Right atrium auricular region (tissue), 2 donors: ENCODE measurements at regions not wholly inside any gene's neighbourhood (a gene's known extent, or its start where the extent isn't known, plus 50 kb on each side); places are given as distances from the start of the nearest gene placed in this dataset.

ENCODE experiments used
- DNase-seq: peaks from one replicate; pipeline ENCODE4 v3.0.0-alpha.2; 2019; ENCODE audit warnings: low spot score
- H3K27ac ChIP-seq, 2 donors: fragments of 200-600 bp; sonication (generic); 1 replicate in 1 of 2; 2 replicates in 1 of 2; pipeline ENCODE4 v1.5.1; 2016 to 2019
- H3K27me3 ChIP-seq, 2 donors: fragments of 200-600 bp; sonication (generic); one replicate each; pipeline versions ENCODE4 v1.5.1 to v1.6.0; 2017 to 2019
- H3K36me3 ChIP-seq: fragments of 200-600 bp; sonication (generic); one replicate; pipeline ENCODE4 v1.5.1; 2016
- H3K4me1 ChIP-seq, 2 donors: fragments of 200-600 bp; sonication (generic); one replicate each; pipeline versions ENCODE4 v1.5.1 to v1.6.0; 2017 to 2019
- H3K4me3 ChIP-seq, 2 donors: fragments of 200-600 bp; sonication (generic); 1 replicate in 1 of 2; 2 replicates in 1 of 2; pipeline ENCODE4 v1.5.1; 2017 to 2019; ENCODE audit warnings: mild to moderate bottlenecking in 1 of 2, moderate library complexity in 1 of 2
- H3K9me3 ChIP-seq, 2 donors: fragments of 200-600 bp; sonication (generic); one replicate each; pipeline ENCODE4 v1.5.1; 2019
- TF ChIP-seq, protein P1 (sequence below), 2 donors: fragments of 200-600 bp; sonication (generic); IDR thresholded peaks; one replicate each; pipeline ENCODE4 v1.5.1; 2019; ENCODE audit warnings: antibody characterized with exemption in 2 of 2

DNA sequence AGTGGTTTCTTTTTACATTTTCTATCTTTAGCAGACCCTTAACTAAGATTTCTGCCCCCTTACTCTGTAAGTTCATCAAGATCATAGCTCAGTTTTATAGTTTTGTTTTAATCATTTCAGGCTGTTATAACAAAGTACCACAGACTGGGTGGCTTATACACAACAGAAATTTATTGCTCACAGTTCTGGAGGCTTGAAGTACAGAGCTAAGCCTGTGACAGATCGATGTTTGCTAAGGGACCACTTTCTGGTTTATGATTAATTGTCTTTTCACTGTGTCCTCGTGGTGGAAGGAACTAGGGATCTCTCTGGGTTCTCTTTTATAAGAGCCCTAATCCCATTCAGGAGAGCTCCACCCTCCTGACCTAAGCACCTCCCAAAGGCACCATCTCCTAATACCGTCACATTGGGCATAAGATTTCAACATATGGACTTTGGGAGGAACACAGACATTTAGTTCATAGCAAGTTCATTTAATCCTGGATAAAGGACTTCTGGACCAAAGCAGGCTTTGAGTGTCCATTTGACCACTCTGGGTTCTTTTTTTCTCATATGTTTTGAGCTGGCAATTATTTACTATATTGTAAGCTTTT is 137.0 kb upstream of the IL15 start:
- H3K4me3 ChIP-seq: no peak overlapping the region
- TF ChIP-seq, protein P1, sequence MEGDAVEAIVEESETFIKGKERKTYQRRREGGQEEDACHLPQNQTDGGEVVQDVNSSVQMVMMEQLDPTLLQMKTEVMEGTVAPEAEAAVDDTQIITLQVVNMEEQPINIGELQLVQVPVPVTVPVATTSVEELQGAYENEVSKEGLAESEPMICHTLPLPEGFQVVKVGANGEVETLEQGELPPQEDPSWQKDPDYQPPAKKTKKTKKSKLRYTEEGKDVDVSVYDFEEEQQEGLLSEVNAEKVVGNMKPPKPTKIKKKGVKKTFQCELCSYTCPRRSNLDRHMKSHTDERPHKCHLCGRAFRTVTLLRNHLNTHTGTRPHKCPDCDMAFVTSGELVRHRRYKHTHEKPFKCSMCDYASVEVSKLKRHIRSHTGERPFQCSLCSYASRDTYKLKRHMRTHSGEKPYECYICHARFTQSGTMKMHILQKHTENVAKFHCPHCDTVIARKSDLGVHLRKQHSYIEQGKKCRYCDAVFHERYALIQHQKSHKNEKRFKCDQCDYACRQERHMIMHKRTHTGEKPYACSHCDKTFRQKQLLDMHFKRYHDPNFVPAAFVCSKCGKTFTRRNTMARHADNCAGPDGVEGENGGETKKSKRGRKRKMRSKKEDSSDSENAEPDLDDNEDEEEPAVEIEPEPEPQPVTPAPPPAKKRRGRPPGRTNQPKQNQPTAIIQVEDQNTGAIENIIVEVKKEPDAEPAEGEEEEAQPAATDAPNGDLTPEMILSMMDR (IDR thresholded peaks at IDR 0.05): no peak
- H3K9me3 ChIP-seq: no peaks in the 10 kb centered on the region
- no peaks in the 10 kb centered on the region for H3K27me3 ChIP-seq
- no peak for DNase-seq
- H3K4me1 ChIP-seq: no peaks in the 10 kb centered on the region
- no peak overlapping the region for H3K27ac ChIP-seq
- H3K36me3 ChIP-seq: no peaks in the 10 kb centered on the region

- DNase-seq: no peak
- no peaks in the 10 kb centered on the region for H3K36me3 ChIP-seq
- H3K4me3 ChIP-seq: no peak overlapping the region
- H3K27ac ChIP-seq: no peak overlapping the region
- H3K4me1 ChIP-seq: no peaks in the 10 kb centered on the region
- TF ChIP-seq, protein P1 (IDR thresholded peaks at IDR 0.05): no peak
- H3K27me3 ChIP-seq: no peaks in the 10 kb centered on the region
- no peaks in the 10 kb centered on the region for H3K9me3 ChIP-seq
Measured at GRCh38 chr4:141501395-141501794, 135.0 kb upstream of the IL15 start.

DNA sequence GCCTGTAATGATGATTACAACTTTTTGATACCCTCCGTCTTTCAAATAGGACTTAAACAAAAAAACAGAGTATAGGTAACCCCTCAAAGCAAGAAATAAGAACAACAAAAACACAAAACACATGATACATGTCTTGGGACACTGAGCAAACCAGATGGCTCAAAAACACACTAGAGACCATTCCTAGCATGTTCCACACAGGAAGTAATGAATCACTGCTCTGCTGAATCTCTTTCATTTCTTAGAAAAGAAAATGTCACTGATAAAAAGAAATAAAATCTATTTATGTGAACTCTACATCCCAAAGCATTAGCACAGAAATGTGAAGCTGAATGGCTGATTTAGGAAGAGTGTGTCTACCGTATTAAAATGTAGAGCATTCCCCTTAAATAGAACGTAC is 134.5 kb upstream of the IL15 start:
- DNase-seq: no peak
- no peaks in the 10 kb centered on the region for H3K36me3 ChIP-seq
- H3K27me3 ChIP-seq: no peaks in the 10 kb centered on the region
- no peaks in the 10 kb centered on the region for H3K4me1 ChIP-seq
- H3K9me3 ChIP-seq: no peaks in the 10 kb centered on the region
- no peak overlapping the region for H3K4me3 ChIP-seq
- no peak overlapping the region for H3K27ac ChIP-seq
- TF ChIP-seq, protein P1 (IDR thresholded peaks at IDR 0.05): no peak

GRCh38 chr4:141502755-141503154 is 133.6 kb upstream of the IL15 start:
- no peak for DNase-seq
- TF ChIP-seq, protein P1 (IDR thresholded peaks at IDR 0.05): no peak
- Histone ChIP-seq H3K27ac (no peak overlapping the region), H3K4me3 (no peak overlapping the region), H3K27me3 (no peaks in the 10 kb centered on the region), H3K4me1 (no peaks in the 10 kb centered on the region), H3K9me3 (no peaks in the 10 kb centered on the region), H3K36me3 (no peaks in the 10 kb centered on the region)

DNA sequence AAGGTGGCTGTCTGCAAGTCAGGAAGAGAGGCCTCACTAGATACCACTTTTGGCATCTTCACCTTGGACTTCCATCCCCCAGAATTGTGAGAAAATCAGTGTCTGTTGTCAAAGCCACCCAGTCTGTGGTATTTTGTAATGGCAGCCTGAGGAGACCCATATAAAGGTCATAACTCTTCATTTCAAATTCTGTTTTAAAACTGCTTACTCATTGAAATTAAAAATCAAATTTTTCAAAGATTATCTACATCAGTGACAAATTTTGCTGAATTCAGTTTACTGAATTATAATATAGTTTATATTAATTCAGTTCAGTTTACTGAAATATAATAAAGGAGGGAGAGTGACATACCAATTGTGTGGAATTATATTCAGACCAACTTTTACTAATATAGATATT is 133.1 kb upstream of the IL15 start:
- Histone ChIP-seq H3K4me3 (no peak overlapping the region), H3K36me3 (no peaks in the 10 kb centered on the region), H3K4me1 (no peaks in the 10 kb centered on the region), H3K9me3 (no peaks in the 10 kb centered on the region), H3K27ac (no peak overlapping the region), H3K27me3 (no peaks in the 10 kb centered on the region)
- TF ChIP-seq, protein P1 (IDR thresholded peaks at IDR 0.05): no peak
- DNase-seq: no peak

DNA sequence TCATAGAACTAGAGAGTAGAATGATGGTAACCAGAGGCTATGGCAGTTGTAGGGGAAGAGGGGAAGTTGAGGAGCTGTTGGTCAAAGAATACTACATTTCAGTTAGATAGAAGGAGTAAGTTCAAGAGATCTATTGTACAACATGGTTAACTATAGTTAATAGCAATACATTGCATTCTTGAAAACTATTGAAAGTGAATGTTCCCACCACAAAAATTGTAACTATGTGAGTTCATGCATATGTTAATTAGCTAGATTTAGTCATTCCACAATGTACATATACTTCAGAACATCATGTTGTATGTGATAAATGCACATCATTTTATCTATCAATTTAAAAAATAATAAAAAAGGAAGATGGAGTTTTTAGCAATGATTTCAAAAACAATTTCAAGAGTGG is 125.3 kb upstream of the IL15 start:
- no peak overlapping the region for H3K4me3 ChIP-seq
- DNase-seq: no peak
- no peaks in the 10 kb centered on the region for H3K27me3 ChIP-seq
- TF ChIP-seq, protein P1 (IDR thresholded peaks at IDR 0.05): no peak
- no peaks in the 10 kb centered on the region for H3K4me1 ChIP-seq
- H3K27ac ChIP-seq: no peak overlapping the region
- H3K36me3 ChIP-seq: no peaks in the 10 kb centered on the region
- no peaks in the 10 kb centered on the region for H3K9me3 ChIP-seq
